AG08396 (cell line): ENCODE measurements at regions not wholly inside any gene's neighbourhood (a gene's known extent, or its start where the extent isn't known, plus 50 kb on each side); places are given as distances from the start of the nearest gene placed in this dataset.

Experiments
- DNase-seq: peaks from one replicate; pipeline ENCODE4 v3.0.0; 2012; ENCODE audit warnings: low spot score, mixed read lengths

GRCh38 chr1:37130221-37130948 is 96.1 kb upstream of the GRIK3 start:
- DNase-seq, result no peak

- no peak for DNase-seq
Observed at GRCh38 chr1:37131281-37131680, 97.0 kb upstream of the GRIK3 start.

DNA sequence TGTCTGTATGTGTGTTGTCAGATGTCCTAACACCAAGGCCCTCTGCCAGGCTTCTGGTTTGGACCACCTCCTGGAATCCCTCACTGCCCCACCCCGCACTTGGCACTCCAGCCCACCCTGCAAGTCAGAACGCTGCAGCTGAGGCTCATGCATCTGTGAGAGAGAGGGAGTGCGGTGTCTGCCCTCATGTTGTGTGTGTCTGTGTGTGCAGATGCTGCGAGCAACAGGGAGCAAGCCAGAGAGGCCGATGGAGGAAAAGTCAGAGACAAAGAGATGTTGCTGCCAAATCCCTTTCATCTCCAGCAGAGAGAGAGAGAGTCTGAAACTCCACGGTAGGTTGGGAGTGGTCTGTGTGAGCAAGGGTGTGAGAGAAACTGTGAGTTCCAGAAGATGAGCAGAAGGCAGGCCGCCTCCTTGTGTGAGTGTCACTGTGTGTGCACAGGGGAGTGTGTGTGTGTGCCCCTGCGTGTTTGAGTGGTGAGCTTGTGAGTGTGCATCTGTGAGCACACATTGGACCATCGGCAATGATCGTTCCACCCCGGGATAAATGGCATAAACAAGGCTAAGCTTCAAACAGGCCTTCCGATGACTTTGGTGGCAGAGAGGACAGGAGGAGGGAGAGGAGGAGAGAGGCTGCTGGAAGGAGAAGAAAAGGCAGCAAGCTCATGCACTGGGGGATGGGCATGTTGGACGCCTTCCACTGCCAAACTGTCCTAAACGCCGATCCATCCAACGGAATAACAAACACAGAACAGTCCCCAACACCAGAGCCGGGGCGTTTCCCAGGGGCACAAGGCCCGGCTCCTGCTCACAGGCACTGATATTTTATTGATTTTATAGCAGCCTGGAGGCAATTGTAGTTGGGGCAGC is 99.2 kb upstream of the GRIK3 start:
- DNase-seq, result no peak

DNA sequence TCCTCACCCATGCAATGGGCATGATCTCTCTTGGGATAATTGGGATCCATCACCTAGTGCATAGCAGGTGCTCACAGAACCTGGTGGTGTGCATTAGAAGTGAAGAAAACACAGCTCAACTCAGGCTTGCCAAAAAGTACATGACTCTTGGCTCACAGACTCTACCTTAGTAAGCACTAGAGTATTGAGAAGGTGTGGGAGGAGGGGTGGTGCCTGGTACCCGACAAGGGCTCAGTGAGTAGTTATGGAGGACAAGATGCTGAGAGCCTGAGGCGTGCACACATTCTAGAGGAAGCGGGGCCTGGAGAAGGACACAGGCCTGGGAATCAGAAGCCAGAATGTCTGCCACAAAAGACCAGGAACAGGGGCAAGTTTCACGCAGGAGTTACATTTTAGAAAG is 100.3 kb upstream of the GRIK3 start:
- no peak for DNase-seq

DNA sequence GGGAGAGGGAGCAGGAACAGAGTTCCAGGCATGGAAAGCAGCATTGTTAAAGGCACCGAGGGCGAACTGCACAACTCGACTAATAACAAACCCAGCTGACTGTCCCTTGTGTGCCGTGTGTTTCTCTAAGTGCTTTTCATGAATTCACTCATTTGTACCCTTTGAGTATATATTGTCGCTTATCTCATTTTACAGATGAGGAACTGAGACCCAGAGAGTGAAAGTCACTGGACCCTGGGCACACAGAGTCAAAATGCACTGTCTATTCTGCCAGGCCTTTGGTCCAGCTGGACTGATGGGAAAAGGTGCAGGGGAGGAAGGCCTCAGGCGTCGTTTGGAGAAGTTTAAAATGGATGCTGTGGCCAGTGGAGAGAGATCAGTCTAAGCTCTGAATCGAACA is 100.7 kb upstream of the GRIK3 start:
- DNase-seq, result no peak

DNA sequence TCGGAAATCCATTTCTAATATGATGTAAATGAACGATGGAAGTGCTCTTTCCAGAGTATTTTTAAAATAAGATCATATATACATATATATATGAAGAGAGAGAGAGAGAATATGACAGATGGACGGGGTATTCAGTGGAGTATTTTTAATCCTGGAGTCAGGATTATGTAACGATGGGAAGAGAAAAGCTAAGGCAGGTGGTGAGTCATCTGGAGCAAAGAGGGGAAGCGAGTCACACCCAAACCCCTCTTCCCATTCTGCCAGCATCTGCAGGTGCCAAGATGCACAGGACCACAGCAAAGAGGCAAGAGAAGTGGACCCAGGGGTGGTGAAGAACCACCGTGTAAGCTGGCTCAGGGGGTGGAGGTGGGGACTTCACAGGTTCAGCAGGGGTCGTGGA is 102.7 kb upstream of the GRIK3 start:
- no peak for DNase-seq

DNA sequence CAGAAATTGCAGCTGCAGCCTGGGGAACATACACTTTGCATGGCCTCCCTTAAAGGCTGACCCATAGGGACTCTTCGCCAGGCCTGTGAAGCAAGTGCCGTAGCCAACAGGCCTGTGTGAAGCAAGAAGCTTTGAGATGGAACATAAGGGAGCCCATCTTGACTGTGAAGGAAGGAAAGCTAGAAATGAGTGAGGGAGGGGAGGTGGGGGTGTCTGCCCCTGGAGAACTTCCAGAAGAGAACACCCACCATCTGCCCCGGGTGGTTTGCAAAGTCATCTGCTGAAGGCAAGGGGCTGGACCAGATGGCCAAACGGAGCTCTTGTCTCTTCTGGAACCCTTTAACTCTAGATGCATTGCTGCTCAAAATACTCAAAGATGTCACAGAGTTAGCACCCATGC is 103.3 kb upstream of the GRIK3 start:
- no peak for DNase-seq

DNA sequence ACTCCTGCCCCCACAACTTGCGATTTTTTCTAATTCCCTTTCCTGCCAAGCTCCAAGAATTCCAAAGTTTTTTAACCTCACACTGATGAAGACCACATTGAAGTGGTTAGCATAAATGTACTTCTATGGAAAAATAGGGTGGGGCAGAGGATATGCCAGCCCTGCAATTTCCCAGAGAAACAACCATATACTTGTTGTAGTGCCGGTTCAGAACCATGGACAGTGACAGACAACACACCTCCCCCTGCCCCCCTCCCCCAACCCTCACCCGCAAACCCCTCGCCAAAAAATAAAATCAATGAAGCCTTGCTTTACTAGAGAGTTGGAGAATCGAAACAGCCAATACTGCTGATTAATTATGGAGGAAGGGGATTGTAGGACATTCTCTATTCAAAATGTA is 109.5 kb upstream of the GRIK3 start:
- DNase-seq, result no peak

DNA sequence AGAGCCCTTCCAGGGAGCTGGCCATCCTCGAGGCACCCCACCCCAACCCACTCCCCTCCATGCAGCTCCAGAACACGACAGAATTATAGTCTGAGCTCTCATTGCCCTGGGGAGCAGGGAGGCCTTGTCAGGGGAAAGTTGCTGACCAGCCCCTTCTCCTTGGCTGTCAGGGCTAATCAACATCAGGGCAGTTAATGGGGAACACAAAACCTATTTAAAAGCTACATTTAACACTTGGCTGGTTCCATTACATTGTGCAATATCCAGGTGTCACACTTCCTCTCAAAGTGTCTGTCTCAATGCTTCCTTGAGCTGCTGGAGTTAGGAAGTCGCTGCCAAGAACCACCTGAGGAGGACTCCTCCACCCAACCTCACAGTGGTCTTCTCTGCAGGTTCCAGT is 111.8 kb upstream of the GRIK3 start:
- DNase-seq, result no peak

GRCh38 chr1:37147392-37147831 is 113.1 kb upstream of the GRIK3 start:
- DNase-seq, result no peak

GRCh38 chr1:37147906-37148305 is 113.6 kb upstream of the GRIK3 start:
- DNase-seq, result no peak

DNA sequence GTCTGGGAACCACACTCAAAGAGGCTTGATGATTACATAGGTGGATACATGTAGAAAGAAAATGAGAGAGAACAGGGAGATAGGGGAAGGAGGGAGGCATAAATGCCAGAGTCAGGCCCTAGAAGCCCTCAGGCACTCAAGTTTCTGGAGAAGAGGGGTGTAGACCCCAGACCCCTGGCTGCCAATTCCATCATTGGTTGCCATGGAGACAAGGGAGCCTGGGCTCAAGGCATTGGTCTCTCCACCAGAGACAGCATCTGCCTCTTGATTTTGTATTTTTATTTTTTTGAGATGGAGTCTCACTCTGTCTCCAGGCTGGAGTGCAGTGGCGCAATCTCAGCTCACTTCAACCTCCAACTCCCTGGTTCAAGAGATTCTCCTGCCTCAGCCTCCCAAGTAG is 114.3 kb upstream of the GRIK3 start:
- no peak for DNase-seq

GRCh38 chr1:37149296-37149695 is 115.0 kb upstream of the GRIK3 start:
- no peak for DNase-seq

GRCh38 chr1:37150986-37151385 is 116.7 kb upstream of the GRIK3 start:
- no peak for DNase-seq

GRCh38 chr1:37151789-37152188 is 117.5 kb upstream of the GRIK3 start:
- DNase-seq, result no peak

- DNase-seq, result no peak
Observed at GRCh38 chr1:37152491-37152890, 118.2 kb upstream of the GRIK3 start.

GRCh38 chr1:37153116-37154100 is 119.1 kb upstream of the GRIK3 start:
- no peak for DNase-seq

DNA sequence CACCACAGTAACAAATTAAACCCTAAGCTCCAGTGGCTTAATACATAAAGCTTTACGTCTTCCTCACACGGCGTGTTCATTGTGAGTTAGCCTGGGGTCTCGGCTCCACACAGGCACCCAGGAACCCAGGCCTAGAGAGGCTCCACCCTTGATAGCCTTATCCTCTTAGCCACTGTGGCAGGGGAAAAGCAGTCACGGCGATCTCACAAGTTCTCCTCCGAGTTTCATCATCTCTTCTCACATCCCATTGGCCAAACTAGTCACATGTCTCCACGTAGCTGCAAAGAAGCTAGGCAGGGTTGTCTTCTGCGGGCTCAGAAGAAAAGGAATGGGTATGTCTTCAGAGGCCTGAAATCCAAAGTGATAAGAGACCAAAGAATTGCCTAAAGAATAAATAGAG is 122.3 kb upstream of the GRIK3 start:
- no peak for DNase-seq

- DNase-seq, result no peak
Observed at GRCh38 chr1:37157634-37158033, 123.3 kb upstream of the GRIK3 start.

GRCh38 chr1:37158113-37158749 is 123.9 kb upstream of the GRIK3 start:
- DNase-seq, result no peak

GRCh38 chr1:37159102-37159501 is 124.8 kb upstream of the GRIK3 start:
- DNase-seq, result no peak

- no peak for DNase-seq
Observed at GRCh38 chr1:37161171-37161570, 126.9 kb upstream of the GRIK3 start.
